ENCODE measurements at regions not wholly inside any gene's neighbourhood (a gene's known extent, or its start where the extent isn't known, plus 50 kb on each side); places are given as distances from the start of the nearest gene placed in this dataset.

- Histone ChIP-seq H3K4me3 (no peak overlapping the region), H3K36me3 (no peaks in the 10 kb centered on the region), H3K27ac (no peak overlapping the region), H3K27me3 (no peaks in the 10 kb centered on the region), H3K4me1 (no peaks in the 10 kb centered on the region), H3K9ac (ENCODE audit: low read depth in 2 of 2, low read length in 2 of 2) (no peak overlapping the region), H3K9me3 (no peaks in the 10 kb centered on the region)
- intact Hi-C loops (cut with DNase I): no loop called here
- DNase-seq: no peak
- no peak for TF ChIP-seq CTCF (IDR thresholded peaks at IDR 0.05)
Measured at GRCh38 chr13:31649766-31650165, 89.6 kb upstream of the RXFP2 start.

- Histone ChIP-seq H3K27ac (no peak overlapping the region), H3K36me3 (no peaks in the 10 kb centered on the region), H3K27me3 (no peaks in the 10 kb centered on the region), H3K4me1 (no peaks in the 10 kb centered on the region), H3K4me3 (no peak overlapping the region), H3K9me3 (no peaks in the 10 kb centered on the region), H3K9ac (ENCODE audit: low read depth in 2 of 2, low read length in 2 of 2) (no peak overlapping the region)
- DNase-seq: no peak
- TF ChIP-seq CTCF (IDR thresholded peaks at IDR 0.05): no peak
- intact Hi-C loops (cut with DNase I): no loop called here
Measured at GRCh38 chr13:31653730-31654129, 85.6 kb upstream of the RXFP2 start.

DNA sequence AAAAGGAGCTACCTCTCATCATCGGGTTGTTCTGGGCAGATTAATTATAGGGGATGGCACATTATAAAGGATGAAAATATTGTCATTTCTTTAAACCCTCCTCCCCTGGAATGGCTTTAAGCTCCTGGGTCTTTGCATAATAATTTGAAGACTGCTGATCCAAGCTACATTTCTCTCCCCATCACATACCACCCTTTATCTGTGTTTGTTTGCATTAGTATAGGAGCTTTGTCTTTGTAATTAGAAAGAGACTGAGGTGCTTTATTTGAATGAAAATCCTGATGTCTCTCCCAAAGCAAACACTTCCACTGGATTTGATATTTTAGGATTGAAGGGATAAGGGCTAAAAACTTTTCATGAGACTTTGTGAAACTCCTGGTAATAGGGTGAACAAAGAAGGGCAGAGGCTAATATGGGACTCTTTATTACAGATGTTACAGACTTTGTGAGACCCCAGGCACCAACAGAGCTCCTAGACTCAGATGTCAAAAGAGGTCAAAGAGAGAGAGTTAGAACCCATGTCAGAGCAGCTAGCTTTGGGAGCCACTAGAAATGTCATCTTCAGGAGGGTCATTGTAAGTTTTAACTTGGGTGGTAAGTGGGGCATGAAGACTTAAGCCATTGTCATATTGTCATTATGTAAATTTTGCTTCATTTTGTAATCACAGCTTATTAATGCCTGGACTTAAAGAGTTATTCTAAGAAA lies 75.3 kb upstream of the RXFP2 start:
- no peak overlapping the region for H3K27ac ChIP-seq
- H3K4me1 ChIP-seq: no peaks in the 10 kb centered on the region
- H3K36me3 ChIP-seq: no peaks in the 10 kb centered on the region
- intact Hi-C loops (cut with DNase I): no loop called here
- no peaks in the 10 kb centered on the region for H3K27me3 ChIP-seq
- H3K9me3 ChIP-seq: no peaks in the 10 kb centered on the region
- H3K9ac ChIP-seq (ENCODE audit: low read depth in 2 of 2, low read length in 2 of 2): no peak overlapping the region
- no peak overlapping the region for H3K4me3 ChIP-seq
- DNase-seq: no peak
- no peak for TF ChIP-seq CTCF (IDR thresholded peaks at IDR 0.05)

DNA sequence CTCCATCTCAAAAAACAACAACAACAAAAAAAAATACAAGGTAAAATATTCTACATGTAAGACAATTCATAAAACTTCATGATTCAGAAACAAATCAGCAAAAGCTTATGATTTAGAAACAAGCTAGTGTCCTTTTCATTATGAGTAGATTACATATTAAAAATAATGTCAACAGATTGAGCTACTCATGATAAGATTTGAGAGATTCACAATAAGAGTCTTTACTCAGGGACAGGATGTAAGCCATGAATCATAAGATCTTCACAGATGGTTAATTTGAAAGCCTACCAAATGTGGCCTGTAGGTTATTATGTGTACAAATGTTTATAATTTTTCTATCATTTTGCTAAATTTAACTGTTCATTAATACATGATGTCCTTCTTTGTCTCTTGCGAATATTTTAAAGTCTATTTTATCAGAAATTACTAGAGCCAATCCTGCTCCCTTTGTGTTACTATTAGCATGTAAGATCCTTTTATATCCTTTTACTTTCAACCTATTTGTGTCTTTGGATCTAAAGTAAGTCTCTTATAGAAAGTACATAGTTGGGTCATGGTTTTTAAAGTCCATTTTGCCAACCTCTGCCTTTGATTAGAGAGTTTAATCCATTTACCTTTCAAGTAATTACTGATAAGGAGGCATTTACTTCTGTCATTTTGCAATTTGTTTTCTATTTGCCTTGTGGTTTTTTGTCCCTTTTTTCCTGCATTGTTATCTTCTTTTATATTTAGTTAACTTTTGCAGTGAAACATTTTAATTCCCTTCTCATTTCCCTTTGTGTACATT lies 68.3 kb upstream of the RXFP2 start:
- intact Hi-C loops (cut with DNase I): no loop called here
- no peak for TF ChIP-seq CTCF (IDR thresholded peaks at IDR 0.05)
- H3K4me3 ChIP-seq: no peak overlapping the region

GRCh38 chr13:31674051-31674450 lies 65.3 kb upstream of the RXFP2 start:
- intact Hi-C loops (cut with DNase I): no loop called here
- no peak overlapping the region for H3K4me3 ChIP-seq
- H3K9ac ChIP-seq (ENCODE audit: low read depth in 2 of 2, low read length in 2 of 2): no peak overlapping the region
- no peaks in the 10 kb centered on the region for H3K4me1 ChIP-seq
- no peaks in the 10 kb centered on the region for H3K9me3 ChIP-seq
- H3K36me3 ChIP-seq: no peaks in the 10 kb centered on the region
- no peaks in the 10 kb centered on the region for H3K27me3 ChIP-seq
- TF ChIP-seq CTCF (IDR thresholded peaks at IDR 0.05): no peak
- no peak for DNase-seq
- H3K27ac ChIP-seq: no peak overlapping the region

More for the DNA sequence above, 68.3 kb upstream of the RXFP2 start:
- Histone ChIP-seq H3K9ac (ENCODE audit: low read depth in 2 of 2, low read length in 2 of 2) (no peak overlapping the region), H3K27ac (no peak overlapping the region), H3K27me3 (no peaks in the 10 kb centered on the region), H3K4me1 (no peaks in the 10 kb centered on the region), H3K9me3 (no peaks in the 10 kb centered on the region), H3K36me3 (no peaks in the 10 kb centered on the region)
- no peak for DNase-seq

Data from colonic mucosa (tissue), 4 donors.